ENCODE measurements at regions not wholly inside any gene's neighbourhood (a gene's known extent, or its start where the extent isn't known, plus 50 kb on each side); places are given as distances from the start of the nearest gene placed in this dataset.
"Not testable (repeated sequence)": the region's sequence is repeated elsewhere in the genome, so short reads cannot be mapped to it uniquely, and the experiment has no call there.

- DNase-seq (ENCODE audit: low spot score) = no peak
- Histone ChIP-seq H3K9me3 (ENCODE audit: low read length) (no peaks in the 10 kb centered on the region), H3K4me2 (ENCODE audit: low read length) (no peak overlapping the region), H2AFZ (ENCODE audit: low read length) (no peak overlapping the region), H3K4me1 (ENCODE audit: insufficient read depth, low read length, poor library complexity, severe bottlenecking) (no peaks in the 10 kb centered on the region), H3K79me2 (ENCODE audit: insufficient read depth, low read depth, low read length) (no peaks in the 10 kb centered on the region), H3K36me3 (ENCODE audit: insufficient read depth, low read length) (no peaks in the 10 kb centered on the region), H3K27ac (ENCODE audit: low read depth, low read length, poor library complexity, severe bottlenecking) (no peak overlapping the region), H3K4me3 (ENCODE audit: low read depth, low read length, poor library complexity, severe bottlenecking) (no peak overlapping the region), H3K9me2 (ENCODE audit: insufficient read depth, low read length) (no peaks in the 10 kb centered on the region), H4K20me1 (ENCODE audit: insufficient read depth, low read length) (no peaks in the 10 kb centered on the region)
- intact Hi-C loops (cut with micrococcal nuclease; ENCODE audit: unreplicated experiment) = no loop called here
- BruUV-seq (replicated peaks) = no TSS peak
- POLR2A ChIA-PET = no interaction called here
- CTCF ChIA-PET (ENCODE audit: unreplicated experiment) = no interaction called here
- no peak for TF ChIP-seq EZH2phosphoT487 (IDR thresholded peaks at IDR 0.05; ENCODE audit: borderline replicate concordance, low read depth, low read length)
- TF ChIP-seq CTCF (conservative IDR thresholded peaks at IDR 0.05; ENCODE audit: low read length) = no peak
Measured at GRCh38 chr16:73101568-73101967, 53.6 kb upstream of the ZFHX3 start.

GRCh38 chr16:73099601-73100000 lies 51.7 kb upstream of the ZFHX3 start:
- H3K27ac ChIP-seq (ENCODE audit: low read depth, low read length, poor library complexity, severe bottlenecking); H3K4me3 ChIP-seq (ENCODE audit: low read depth, low read length, poor library complexity, severe bottlenecking); H4K20me1 ChIP-seq (ENCODE audit: insufficient read depth, low read length); H3K79me2 ChIP-seq (ENCODE audit: insufficient read depth, low read depth, low read length); H2AFZ ChIP-seq (ENCODE audit: low read length); BruUV-seq (replicated peaks); H3K36me3 ChIP-seq (ENCODE audit: insufficient read depth, low read length); H3K4me2 ChIP-seq (ENCODE audit: low read length); intact Hi-C loops (cut with micrococcal nuclease; ENCODE audit: unreplicated experiment); H3K9me3 ChIP-seq (ENCODE audit: low read length); H3K4me1 ChIP-seq (ENCODE audit: insufficient read depth, low read length, poor library complexity, severe bottlenecking); DNase-seq (ENCODE audit: low spot score); CTCF ChIA-PET (ENCODE audit: unreplicated experiment); H3K9me2 ChIP-seq (ENCODE audit: insufficient read depth, low read length): not testable (repeated sequence)
- POLR2A ChIA-PET = interaction anchor here (0.6 kb wide), 2 partner anchors 19 to 128 kb away, joined by 3 read pairs; no protein-coding TSS in a partner anchor

Data from OCI-LY7 (cell line).